Dedifferentiated amniotic fluid mesenchymal stem cell (primary cell): ENCODE measurements at regions not wholly inside any gene's neighbourhood (a gene's known extent, or its start where the extent isn't known, plus 50 kb on each side); places are given as distances from the start of the nearest gene placed in this dataset.
"Not testable (repeated sequence)": the region's sequence is repeated elsewhere in the genome, so short reads cannot be mapped to it uniquely, and the experiment has no call there.

Experiments
- DNase-seq: peaks from one replicate; pipeline ENCODE4 v3.0.0-alpha.2; 2016; ENCODE audit errors: extremely low spot score

DNA sequence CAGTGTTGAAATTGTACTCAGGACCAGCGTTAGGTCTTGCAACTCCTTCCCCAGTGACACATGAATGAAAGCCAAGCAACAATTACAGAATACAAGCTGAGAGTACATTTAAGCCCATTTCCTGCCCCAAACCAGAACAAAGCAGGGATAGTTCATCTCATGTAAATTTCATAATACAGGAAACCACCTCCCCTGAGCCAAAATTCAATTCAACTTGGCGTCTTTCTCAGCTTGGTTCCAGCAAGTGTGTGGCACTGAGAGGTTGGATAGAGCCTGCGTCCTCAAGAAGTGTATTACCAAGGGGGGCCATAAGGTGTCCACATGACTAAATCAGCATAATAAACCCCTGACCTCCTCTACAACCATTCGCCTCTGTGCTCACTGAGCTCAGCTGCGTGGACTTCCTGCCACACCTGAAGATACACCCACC lies 278.9 kb upstream of the CRY1 start:
- DNase-seq: no peak

- no peak for DNase-seq
These were observed 280.0 kb upstream of the CRY1 start for GRCh38 chr12:107373238-107373809.

DNA sequence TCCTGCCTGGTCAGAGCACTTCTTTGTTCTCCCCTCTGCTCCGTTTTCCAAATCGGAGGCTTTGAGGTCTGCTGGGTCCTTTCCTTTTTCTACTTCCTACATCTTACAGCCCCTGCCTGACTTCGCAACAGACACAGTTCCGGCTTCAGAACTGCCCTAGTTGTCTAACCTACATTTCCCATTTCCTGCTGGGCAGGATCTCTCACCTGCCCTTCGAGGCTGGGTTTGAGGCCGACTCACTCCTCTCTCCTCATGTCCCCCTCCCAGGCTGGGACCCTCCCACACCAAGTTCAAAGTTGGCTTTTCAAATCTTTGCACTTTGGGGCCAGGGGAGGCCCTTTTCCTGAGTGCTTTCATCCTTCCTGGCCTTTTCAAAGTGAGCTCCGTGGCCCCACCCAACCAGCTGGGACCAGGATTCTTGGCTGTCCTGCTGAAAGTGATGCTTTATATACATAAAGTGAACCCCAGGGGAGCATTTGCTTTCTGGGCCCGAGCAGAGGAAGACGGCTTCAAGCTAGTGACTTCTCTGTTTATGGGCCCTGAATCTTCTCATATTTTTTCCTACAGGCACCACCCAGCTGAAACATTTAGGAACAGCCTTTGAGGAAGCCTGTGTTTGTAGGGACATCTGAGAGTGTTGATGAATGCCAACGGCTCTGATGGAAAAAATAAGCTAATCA lies 281.0 kb upstream of the CRY1 start:
- no peak for DNase-seq

DNA sequence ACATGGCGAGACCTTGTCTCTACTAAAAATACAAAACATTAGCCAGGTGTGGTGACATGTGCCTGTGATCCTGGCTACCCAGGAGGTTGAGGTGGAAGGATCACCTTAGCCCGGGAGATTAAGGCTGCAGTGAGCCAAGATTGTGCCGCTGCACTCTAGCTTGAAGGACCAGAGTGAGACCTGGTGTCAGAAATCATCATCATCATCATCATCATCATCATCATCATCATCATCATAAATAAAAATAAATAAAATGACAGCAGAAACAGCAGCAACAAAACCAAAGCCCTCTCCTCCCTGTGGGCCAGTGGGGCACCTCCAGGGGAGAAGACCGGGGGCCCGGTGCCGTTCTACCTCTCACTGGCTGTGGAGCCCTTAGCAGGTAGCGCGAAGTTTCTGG lies 281.9 kb upstream of the CRY1 start:
- DNase-seq: no peak

GRCh38 chr12:107377596-107378385 lies 284.4 kb upstream of the CRY1 start:
- no peak for DNase-seq

DNA sequence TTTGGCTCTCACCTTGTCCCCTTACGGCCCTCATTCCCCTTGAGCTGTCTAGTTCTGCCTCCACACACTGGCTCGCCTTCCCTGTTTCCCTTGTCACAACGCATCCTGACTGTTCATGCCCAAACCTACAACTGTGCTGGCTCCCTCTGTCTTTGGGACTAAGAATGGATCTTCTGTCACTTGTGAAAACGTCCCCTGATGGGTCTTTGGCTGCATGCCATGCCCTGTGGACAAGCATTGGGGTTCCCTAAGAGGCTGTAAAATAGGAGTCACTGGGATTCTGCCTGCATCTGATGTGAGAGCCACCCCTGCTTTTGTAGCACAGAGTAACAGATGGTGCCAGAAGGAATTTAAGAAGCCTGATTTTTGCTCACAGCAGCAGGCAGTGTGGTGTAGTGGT lies 285.3 kb upstream of the CRY1 start:
- DNase-seq: no peak

DNA sequence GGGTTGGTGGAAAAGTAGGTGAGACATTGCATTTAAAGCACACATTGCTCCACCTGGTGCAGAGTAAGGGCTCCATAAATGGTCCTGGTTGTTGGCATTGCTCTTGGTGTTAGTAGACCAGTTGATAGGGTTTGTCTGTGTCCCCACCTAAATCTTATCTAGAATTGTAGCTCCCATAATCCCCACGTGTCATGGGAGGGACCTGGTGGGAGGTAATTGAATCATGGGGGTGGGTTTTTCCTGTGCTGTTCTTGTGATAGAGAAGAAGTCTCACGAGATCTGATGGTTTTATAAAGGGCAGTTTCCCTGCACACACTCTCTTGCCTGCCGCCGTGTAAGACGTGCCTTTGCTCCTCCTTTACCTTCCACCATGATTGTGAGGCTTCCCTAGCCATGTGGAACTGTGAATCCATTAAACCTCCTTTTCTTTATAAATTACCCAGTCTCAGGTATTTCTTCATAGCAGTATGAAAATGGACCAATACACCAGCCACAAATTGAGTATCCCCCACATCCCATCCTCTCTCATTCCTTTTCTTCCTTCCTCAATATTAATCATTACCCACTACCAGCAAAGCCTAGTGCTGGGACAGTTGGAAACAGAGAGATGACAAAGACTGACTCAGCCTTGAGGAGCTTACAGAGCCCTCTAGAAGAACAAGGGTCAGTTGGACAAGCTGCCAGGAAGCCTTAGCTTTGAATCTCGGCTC lies 285.9 kb upstream of the CRY1 start:
- DNase-seq: not testable (repeated sequence)

DNA sequence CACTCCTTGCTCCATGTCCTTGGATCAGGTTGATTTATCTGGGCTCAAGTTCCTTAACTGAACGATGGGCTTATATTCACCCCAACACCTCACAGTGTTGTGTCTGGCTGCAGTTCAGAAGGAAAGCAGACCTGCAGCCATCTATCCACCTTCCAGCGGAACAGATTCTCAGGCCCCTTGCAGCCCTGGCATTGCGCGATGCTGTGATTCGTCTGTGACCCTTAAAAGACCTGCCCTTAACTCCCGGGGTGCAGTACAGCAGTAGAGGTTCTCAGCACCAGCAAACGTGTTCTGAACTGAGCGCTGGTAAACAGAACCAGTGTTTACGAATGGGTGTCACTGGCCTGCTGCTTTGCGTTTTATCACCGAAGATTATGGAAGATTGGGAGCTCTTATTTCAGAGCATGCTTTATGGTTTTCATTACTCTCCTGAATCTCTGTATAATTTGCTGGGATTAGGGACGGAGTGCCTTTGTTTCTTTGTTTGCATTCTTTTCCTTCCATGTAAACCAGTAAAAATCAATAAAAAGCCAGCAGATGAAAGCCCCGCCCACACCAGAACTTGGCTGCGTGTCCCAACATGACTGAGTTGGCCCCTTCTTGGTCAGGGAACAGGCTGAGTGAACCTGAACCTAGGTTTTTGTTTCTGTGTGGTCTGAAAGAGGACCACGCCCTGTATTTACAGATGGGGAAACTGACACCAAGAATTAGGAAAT lies 286.7 kb upstream of the CRY1 start:
- DNase-seq: peak; percentile 73

GRCh38 chr12:107384645-107385044 lies 291.3 kb upstream of the CRY1 start:
- DNase-seq: no peak

DNA sequence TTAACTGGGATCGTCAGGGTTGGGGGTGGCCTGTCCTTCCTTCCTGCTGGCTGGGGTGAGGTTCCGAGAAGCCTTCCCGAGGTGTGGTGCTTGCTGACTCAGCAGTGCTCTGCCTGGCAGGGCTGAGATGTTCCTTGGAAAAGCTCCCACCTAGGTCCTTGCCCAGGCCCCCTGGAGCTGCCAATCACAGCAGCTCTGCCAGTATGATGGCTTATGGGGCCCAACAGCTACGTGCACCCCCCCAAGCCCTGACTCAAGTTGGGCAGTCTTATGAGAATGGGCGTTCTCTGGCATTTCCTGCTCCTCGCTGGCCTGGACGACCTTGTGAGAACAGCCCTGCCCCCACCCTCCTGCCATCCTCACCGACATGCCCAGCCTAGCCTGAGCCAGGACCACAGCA lies 292.2 kb upstream of the CRY1 start:
- no peak for DNase-seq

- DNase-seq: no peak
These were observed 293.2 kb upstream of the CRY1 start for GRCh38 chr12:107386569-107386968.

DNA sequence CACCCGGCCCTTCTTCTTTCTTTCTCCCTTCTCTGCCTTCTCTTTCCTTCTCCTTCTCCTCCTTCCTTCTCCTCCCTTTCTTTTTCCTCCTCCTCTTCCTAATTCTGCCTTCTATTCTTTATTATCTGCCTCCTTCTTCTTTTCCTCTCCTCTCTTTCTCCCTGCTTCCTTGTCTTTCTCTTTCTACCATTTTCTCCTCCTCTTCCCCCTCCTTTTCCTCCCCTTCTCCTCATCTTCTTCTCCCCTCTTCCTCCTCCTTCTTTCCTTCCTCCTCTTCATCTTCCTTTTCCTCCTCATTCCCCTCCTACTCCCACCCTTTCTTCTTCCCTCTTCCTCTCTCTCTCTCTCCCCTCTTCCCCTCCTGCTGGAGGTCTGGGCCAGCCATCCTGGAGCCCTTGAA lies 294.9 kb upstream of the CRY1 start:
- no peak for DNase-seq

DNA sequence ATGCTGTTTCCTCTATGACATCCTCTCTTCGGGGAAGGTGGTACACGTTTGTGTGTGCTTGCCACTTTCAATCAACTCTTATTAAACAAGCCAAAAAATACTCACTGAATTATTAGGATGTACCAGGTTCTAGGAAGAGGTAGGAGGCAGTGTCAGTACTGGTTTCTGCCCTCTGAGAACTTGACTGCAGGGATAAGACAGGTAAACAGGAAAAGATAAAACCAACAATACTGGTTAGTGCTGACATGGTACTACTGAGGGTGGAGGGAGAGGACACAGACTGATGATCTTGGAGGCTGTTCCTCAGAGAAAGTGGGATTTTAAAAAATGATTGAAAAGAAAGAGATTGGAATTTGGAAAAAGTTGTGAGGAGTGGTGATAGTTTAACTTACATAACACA lies 295.2 kb upstream of the PWP1 start:
- DNase-seq: no peak

DNA sequence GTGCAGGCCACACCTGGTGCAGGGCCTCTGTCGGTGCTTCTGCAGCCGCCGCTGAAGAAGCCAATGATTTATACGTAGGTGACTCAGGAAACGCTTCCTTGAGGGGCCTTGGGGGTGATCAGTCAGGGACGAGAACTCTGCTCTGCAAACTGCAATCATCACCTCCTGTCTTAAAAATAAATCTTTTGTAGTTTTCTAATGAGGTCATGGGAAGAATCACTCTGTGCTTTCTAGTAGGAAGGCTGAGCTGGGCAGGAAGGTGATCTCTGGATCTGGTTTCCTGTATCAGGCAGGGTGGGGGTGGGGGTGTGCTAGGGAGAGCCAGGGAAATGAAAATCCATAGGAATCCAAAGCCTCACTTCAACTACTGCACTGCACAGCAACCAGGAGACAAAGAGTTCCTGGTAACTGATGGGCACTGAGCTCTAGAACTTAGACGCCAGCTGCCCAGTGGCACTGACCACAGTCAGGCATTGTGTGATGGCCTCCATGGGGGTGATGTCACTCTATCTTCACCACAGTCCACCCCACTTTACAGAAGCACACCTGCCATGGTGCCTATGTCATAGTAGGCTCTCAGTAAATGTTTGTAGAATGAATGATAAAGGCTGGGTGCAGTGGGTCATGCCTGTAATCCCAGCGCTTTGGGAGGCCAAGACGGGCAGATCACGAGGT lies 292.4 kb upstream of the PWP1 start:
- DNase-seq: no peak

- DNase-seq: no peak
These were observed 290.9 kb upstream of the PWP1 start for GRCh38 chr12:107394693-107395092.

GRCh38 chr12:107395817-107396216 lies 289.8 kb upstream of the PWP1 start:
- DNase-seq: no peak

DNA sequence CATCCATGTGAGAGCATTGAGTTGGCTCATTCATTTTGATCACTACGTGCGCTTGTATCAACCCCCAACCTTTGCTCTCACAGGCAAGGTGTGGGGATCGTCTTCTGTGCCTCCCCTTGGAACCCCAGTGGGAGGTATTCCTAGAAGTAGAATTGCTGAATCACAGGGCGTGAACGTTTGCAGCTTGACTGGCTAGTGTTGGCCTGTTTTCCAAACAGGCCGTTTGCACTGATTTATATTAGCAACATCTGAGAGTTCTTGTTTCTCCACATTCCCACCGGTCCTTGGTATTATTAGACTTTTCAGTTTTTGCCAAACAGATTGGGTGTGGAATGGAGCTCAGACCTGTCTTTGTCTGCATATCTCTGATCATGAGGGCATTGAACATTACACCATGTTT lies 288.6 kb upstream of the PWP1 start:
- no peak for DNase-seq

GRCh38 chr12:107397890-107398500 lies 287.6 kb upstream of the PWP1 start:
- no peak for DNase-seq

GRCh38 chr12:107399046-107399445 lies 286.6 kb upstream of the PWP1 start:
- no peak for DNase-seq

GRCh38 chr12:107400686-107401447 lies 284.7 kb upstream of the PWP1 start:
- no peak for DNase-seq
